ENCODE measurements at regions not wholly inside any gene's neighbourhood (a gene's known extent, or its start where the extent isn't known, plus 50 kb on each side); places are given as distances from the start of the nearest gene placed in this dataset.

GRCh38 chr4:156442912-156443311, 489.2 kb upstream of the CTSO start:
- Histone ChIP-seq H3K9me2 (ENCODE audit: insufficient read depth) (no peaks in the 10 kb centered on the region), H3K79me2 (ENCODE audit: low read depth) (no peaks in the 10 kb centered on the region), H3K27ac (no peak overlapping the region), H3F3A (ENCODE audit: insufficient read depth, low read depth) (no peaks in the 10 kb centered on the region), H3K4me2 (no peak overlapping the region), H4K20me1 (ENCODE audit: insufficient read depth) (no peaks in the 10 kb centered on the region), H3K9me3 (ENCODE audit: insufficient read depth, low read depth) (no peaks in the 10 kb centered on the region), H3K4me1 (replicated peaks; ENCODE audit: insufficient read depth) (no peaks in the 10 kb centered on the region), H3K36me3 (ENCODE audit: low read depth) (no peaks in the 10 kb centered on the region), H3K27me3 (ENCODE audit: insufficient read depth, low read depth) (no peaks in the 10 kb centered on the region), H3K4me3 (no peak overlapping the region), H2AFZ (no peak overlapping the region)
- intact Hi-C loops (cut with micrococcal nuclease; ENCODE audit: unreplicated experiment) = no loop called here
- TF ChIP-seq EZH2 (IDR thresholded peaks at IDR 0.05; ENCODE audit: low read depth) (no peak), CTCF (conservative IDR thresholded peaks at IDR 0.05) (no peak)
- ChIA-PET POLR2A (ENCODE audit: unreplicated experiment) (no interaction called here), CTCF (no interaction called here)
- DNase-seq = no peak
- BruUV-seq (replicated peaks) = no TSS peak

DNA sequence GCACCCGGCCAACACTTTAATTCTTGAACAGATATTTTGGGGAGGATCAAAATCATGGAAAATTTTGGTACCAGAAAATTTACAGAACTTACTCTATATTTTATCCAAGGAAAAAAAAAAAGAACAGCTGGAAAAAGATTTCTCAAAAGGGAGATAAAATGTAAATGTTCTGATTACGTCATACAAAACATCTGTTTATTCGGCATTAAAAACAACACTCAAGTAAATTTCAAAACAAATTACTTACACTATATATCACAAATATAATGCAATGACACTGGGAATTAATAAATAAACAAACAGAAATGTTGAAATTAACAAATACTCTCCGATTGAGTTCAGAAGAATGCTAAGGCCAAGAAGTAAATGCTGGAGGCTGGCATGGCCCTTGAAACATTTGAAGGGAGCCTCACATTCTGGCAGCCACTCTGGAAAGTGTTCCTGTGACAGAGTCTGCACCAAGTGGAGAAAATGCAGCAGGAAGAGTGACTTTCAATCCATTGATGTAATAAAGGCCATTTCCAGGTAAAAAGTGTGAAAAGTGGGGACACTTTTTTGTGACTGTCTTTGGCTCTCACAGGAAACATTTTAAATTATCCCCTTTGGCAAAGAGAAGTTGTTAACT, 486.0 kb upstream of the CTSO start:
- no peaks in the 10 kb centered on the region for H3K9me3 ChIP-seq (ENCODE audit: insufficient read depth, low read depth)
- POLR2A ChIA-PET (ENCODE audit: unreplicated experiment) = no interaction called here
- no peak for TF ChIP-seq EZH2 (IDR thresholded peaks at IDR 0.05; ENCODE audit: low read depth)
- H2AFZ ChIP-seq = no peak overlapping the region
- DNase-seq = no peak
- H3K4me2 ChIP-seq = no peak overlapping the region
- no peaks in the 10 kb centered on the region for H3F3A ChIP-seq (ENCODE audit: insufficient read depth, low read depth)
- CTCF ChIA-PET = no interaction called here
- no peaks in the 10 kb centered on the region for H3K36me3 ChIP-seq (ENCODE audit: low read depth)
- no peaks in the 10 kb centered on the region for H3K4me1 ChIP-seq (replicated peaks; ENCODE audit: insufficient read depth)
- no peaks in the 10 kb centered on the region for H3K79me2 ChIP-seq (ENCODE audit: low read depth)
- intact Hi-C loops (cut with micrococcal nuclease; ENCODE audit: unreplicated experiment) = no loop called here
- no peaks in the 10 kb centered on the region for H3K9me2 ChIP-seq (ENCODE audit: insufficient read depth)
- H4K20me1 ChIP-seq (ENCODE audit: insufficient read depth) = no peaks in the 10 kb centered on the region
- no TSS peak for BruUV-seq (replicated peaks)
- H3K27ac ChIP-seq = no peak overlapping the region
- H3K4me3 ChIP-seq = no peak overlapping the region
- H3K27me3 ChIP-seq (ENCODE audit: insufficient read depth, low read depth) = no peaks in the 10 kb centered on the region

DNA sequence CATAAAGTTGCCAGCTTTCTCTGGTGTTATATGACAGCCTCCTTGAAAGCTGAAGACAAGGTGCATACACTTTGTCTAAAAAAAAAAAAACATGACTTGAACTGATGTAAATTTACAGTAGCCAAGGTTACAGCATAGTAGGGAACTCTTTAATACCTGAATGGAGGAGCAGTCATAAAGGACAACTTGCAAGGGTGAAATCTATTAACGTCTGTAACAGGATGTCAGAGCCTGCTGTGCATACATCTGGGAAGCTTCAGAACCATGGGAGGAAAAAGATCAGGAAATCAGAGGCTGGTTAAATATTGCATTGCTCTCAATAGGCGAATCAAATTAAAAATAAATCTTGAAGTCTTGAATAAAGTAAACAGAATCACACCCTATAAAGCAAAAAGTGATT, 484.0 kb upstream of the CTSO start:
- Histone ChIP-seq H3K27me3 (ENCODE audit: insufficient read depth, low read depth) (no peaks in the 10 kb centered on the region), H3K27ac (no peak overlapping the region), H3K9me3 (ENCODE audit: insufficient read depth, low read depth) (no peaks in the 10 kb centered on the region), H3K4me2 (no peak overlapping the region), H3F3A (ENCODE audit: insufficient read depth, low read depth) (no peaks in the 10 kb centered on the region), H3K4me3 (no peak overlapping the region), H3K4me1 (replicated peaks; ENCODE audit: insufficient read depth) (no peaks in the 10 kb centered on the region), H3K36me3 (ENCODE audit: low read depth) (no peaks in the 10 kb centered on the region), H3K9me2 (ENCODE audit: insufficient read depth) (no peaks in the 10 kb centered on the region), H2AFZ (no peak overlapping the region), H3K79me2 (ENCODE audit: low read depth) (no peaks in the 10 kb centered on the region), H4K20me1 (ENCODE audit: insufficient read depth) (no peaks in the 10 kb centered on the region)
- TF ChIP-seq EZH2 (IDR thresholded peaks at IDR 0.05; ENCODE audit: low read depth) (no peak), CTCF (conservative IDR thresholded peaks at IDR 0.05) (no peak)
- ChIA-PET CTCF (interaction anchor here (0.6 kb wide), 1 partner anchor 828 kb away, joined by 3 read pairs; no protein-coding TSS in a partner anchor), POLR2A (ENCODE audit: unreplicated experiment) (no interaction called here)
- intact Hi-C loops (cut with micrococcal nuclease; ENCODE audit: unreplicated experiment) = no loop called here
- no peak for DNase-seq
- BruUV-seq (replicated peaks) = no TSS peak

- POLR2A ChIA-PET (ENCODE audit: unreplicated experiment) = no interaction called here
Observed at GRCh38 chr4:156422576-156422975, 468.9 kb upstream of the CTSO start.

More at GRCh38 chr4:156422576-156422975, 468.9 kb upstream of the CTSO start:
- Histone ChIP-seq H3F3A (ENCODE audit: insufficient read depth, low read depth) (no peaks in the 10 kb centered on the region), H3K4me2 (no peak overlapping the region), H3K36me3 (ENCODE audit: low read depth) (no peaks in the 10 kb centered on the region), H3K27me3 (ENCODE audit: insufficient read depth, low read depth) (no peaks in the 10 kb centered on the region), H3K9me2 (ENCODE audit: insufficient read depth) (no peaks in the 10 kb centered on the region), H3K4me3 (no peak overlapping the region), H3K9me3 (ENCODE audit: insufficient read depth, low read depth) (no peaks in the 10 kb centered on the region), H3K27ac (no peak overlapping the region), H3K79me2 (ENCODE audit: low read depth) (no peaks in the 10 kb centered on the region), H3K4me1 (replicated peaks; ENCODE audit: insufficient read depth) (no peaks in the 10 kb centered on the region), H2AFZ (no peak overlapping the region), H4K20me1 (ENCODE audit: insufficient read depth) (no peaks in the 10 kb centered on the region)
- intact Hi-C loops (cut with micrococcal nuclease; ENCODE audit: unreplicated experiment) = no loop called here
- BruUV-seq (replicated peaks) = no TSS peak
- CTCF ChIA-PET = interaction anchor here (0.6 kb wide), 1 partner anchor 41 kb away, joined by 9 read pairs; no protein-coding TSS in a partner anchor
- TF ChIP-seq EZH2 (IDR thresholded peaks at IDR 0.05; ENCODE audit: low read depth) (no peak), CTCF (conservative IDR thresholded peaks at IDR 0.05) (no peak)
- DNase-seq = no peak
